GM12892 (cell line): ENCODE measurements at regions not wholly inside any gene's neighbourhood (a gene's known extent, or its start where the extent isn't known, plus 50 kb on each side); places are given as distances from the start of the nearest gene placed in this dataset.

Source experiments
- POLR2A ChIP-seq: IDR thresholded peaks from 2 replicates; pipeline ENCODE4 v1.6.1; 2011; ENCODE audit warnings: low read depth, low read length, control low read depth
- POLR2AphosphoS5 ChIP-seq: IDR thresholded peaks from 2 replicates; pipeline ENCODE4 v1.6.1; 2011; ENCODE audit warnings: low read depth, low read length, control low read depth

- TF ChIP-seq POLR2A (no peak), POLR2AphosphoS5 (no peak)
Measured at GRCh38 chr2:196549052-196549451, 90.5 kb upstream of the CCDC150 start.
